ENCODE measurements at regions not wholly inside any gene's neighbourhood (a gene's known extent, or its start where the extent isn't known, plus 50 kb on each side); places are given as distances from the start of the nearest gene placed in this dataset.

GRCh38 chr9:107890921-107891465, 401.4 kb upstream of the KLF4 start:
- DNase-seq (ENCODE audit: low read depth, low spot score), result no peak

GRCh38 chr9:107888773-107889227, 399.2 kb upstream of the KLF4 start:
- no peak for DNase-seq (ENCODE audit: low read depth, low spot score)

GRCh38 chr9:107886826-107887225, 397.3 kb upstream of the KLF4 start:
- no peak for DNase-seq (ENCODE audit: low read depth, low spot score)

- no peak for DNase-seq (ENCODE audit: low read depth, low spot score)
These were observed 394.0 kb upstream of the KLF4 start for GRCh38 chr9:107883496-107884124.

GRCh38 chr9:107881626-107882300, 392.2 kb upstream of the KLF4 start:
- DNase-seq (ENCODE audit: low read depth, low spot score), result no peak

GRCh38 chr9:107878462-107878861, 388.9 kb upstream of the KLF4 start:
- no peak for DNase-seq (ENCODE audit: low read depth, low spot score)

- no peak for DNase-seq (ENCODE audit: low read depth, low spot score)
These were observed 386.0 kb upstream of the KLF4 start for GRCh38 chr9:107875571-107875980.

- DNase-seq (ENCODE audit: low read depth, low spot score), result no peak
These were observed 385.2 kb upstream of the KLF4 start for GRCh38 chr9:107874591-107875369.

GRCh38 chr9:107874137-107874536, 384.6 kb upstream of the KLF4 start:
- no peak for DNase-seq (ENCODE audit: low read depth, low spot score)

- no peak for DNase-seq (ENCODE audit: low read depth, low spot score)
These were observed 383.1 kb upstream of the KLF4 start for GRCh38 chr9:107872457-107873192.

GRCh38 chr9:107870927-107871680, 381.5 kb upstream of the KLF4 start:
- no peak for DNase-seq (ENCODE audit: low read depth, low spot score)

GRCh38 chr9:107870221-107870620, 380.7 kb upstream of the KLF4 start:
- DNase-seq (ENCODE audit: low read depth, low spot score), result no peak

GRCh38 chr9:107869111-107869510, 379.5 kb upstream of the KLF4 start:
- DNase-seq (ENCODE audit: low read depth, low spot score), result no peak

- no peak for DNase-seq (ENCODE audit: low read depth, low spot score)
These were observed 378.6 kb upstream of the KLF4 start for GRCh38 chr9:107868186-107868585.

- DNase-seq (ENCODE audit: low read depth, low spot score), result no peak
These were observed 378.2 kb upstream of the KLF4 start for GRCh38 chr9:107867738-107868137.

- DNase-seq (ENCODE audit: low read depth, low spot score), result no peak
These were observed 377.2 kb upstream of the KLF4 start for GRCh38 chr9:107866711-107867311.

GRCh38 chr9:107863396-107863795, 373.8 kb upstream of the KLF4 start:
- DNase-seq (ENCODE audit: low read depth, low spot score), result no peak

- no peak for DNase-seq (ENCODE audit: low read depth, low spot score)
These were observed 373.3 kb upstream of the KLF4 start for GRCh38 chr9:107862881-107863280.

GRCh38 chr9:107862323-107862722, 372.8 kb upstream of the KLF4 start:
- no peak for DNase-seq (ENCODE audit: low read depth, low spot score)

- no peak for DNase-seq (ENCODE audit: low read depth, low spot score)
These were observed 371.5 kb upstream of the KLF4 start for GRCh38 chr9:107861075-107861474.
